ENCODE measurements at regions not wholly inside any gene's neighbourhood (a gene's known extent, or its start where the extent isn't known, plus 50 kb on each side); places are given as distances from the start of the nearest gene placed in this dataset.
"Not testable (repeated sequence)": the region's sequence is repeated elsewhere in the genome, so short reads cannot be mapped to it uniquely, and the experiment has no call there.

- peak overlapping the region; percentile 39 for H3K27ac Mint-ChIP-seq (ENCODE audit: unreplicated experiment)
- no peak for DNase-seq (ENCODE audit: extremely low spot score, unreplicated experiment)
- no peaks in the 10 kb centered on the region for H3K36me3 Mint-ChIP-seq (ENCODE audit: unreplicated experiment)
- H3K9me3 Mint-ChIP-seq (ENCODE audit: unreplicated experiment) = no peaks in the 10 kb centered on the region
- no peak for TF ChIP-seq CTCF (IDR thresholded peaks at IDR 0.05)
- no peak overlapping the region for H3K4me3 Mint-ChIP-seq (ENCODE audit: unreplicated experiment)
- H3K4me1 Mint-ChIP-seq (ENCODE audit: unreplicated experiment) = peaks cover 31% of the 10 kb centered on the region
- H3K27me3 Mint-ChIP-seq (ENCODE audit: unreplicated experiment) = no peaks in the 10 kb centered on the region
Measured at GRCh38 chr6:84635081-84635761, 129.2 kb downstream of the TBX18 start.

DNA sequence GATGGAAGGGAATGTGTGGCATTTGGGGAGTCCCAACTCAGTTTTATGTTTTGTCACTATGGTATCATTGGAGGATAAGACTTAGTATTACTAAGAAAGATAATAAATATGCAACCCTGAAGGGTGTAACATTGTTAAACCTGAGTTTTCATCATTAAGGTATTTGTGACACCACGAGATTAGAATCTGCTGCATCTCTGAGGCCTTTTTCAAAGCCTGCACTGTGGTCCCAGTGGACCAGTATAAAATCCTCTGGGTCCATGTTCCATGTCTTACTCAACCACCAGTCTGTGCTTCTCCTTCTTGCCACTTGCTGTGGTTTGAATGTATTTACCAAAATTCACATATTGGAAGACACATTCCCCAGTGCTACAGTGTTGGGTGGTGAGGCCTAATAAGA is 130.6 kb downstream of the TBX18 start:
- Mint-ChIP-seq H3K27me3 (ENCODE audit: unreplicated experiment) (no peaks in the 10 kb centered on the region), H3K4me3 (ENCODE audit: unreplicated experiment) (no peak overlapping the region), H3K9me3 (ENCODE audit: unreplicated experiment) (no peaks in the 10 kb centered on the region), H3K4me1 (ENCODE audit: unreplicated experiment) (peaks cover 22% of the 10 kb centered on the region), H3K27ac (ENCODE audit: unreplicated experiment) (no peak overlapping the region), H3K36me3 (ENCODE audit: unreplicated experiment) (no peaks in the 10 kb centered on the region)
- TF ChIP-seq CTCF (IDR thresholded peaks at IDR 0.05) = no peak
- DNase-seq (ENCODE audit: extremely low spot score, unreplicated experiment) = no peak

GRCh38 chr6:84626527-84626926 is 137.9 kb downstream of the TBX18 start:
- peaks cover 16% of the 10 kb centered on the region for H3K4me1 Mint-ChIP-seq (ENCODE audit: unreplicated experiment)
- H3K4me3 Mint-ChIP-seq (ENCODE audit: unreplicated experiment); H3K27me3 Mint-ChIP-seq (ENCODE audit: unreplicated experiment): not testable (repeated sequence)

GRCh38 chr6:84625506-84625905 is 138.9 kb downstream of the TBX18 start:
- H3K27ac Mint-ChIP-seq (ENCODE audit: unreplicated experiment) = no peak overlapping the region
- H3K36me3 Mint-ChIP-seq (ENCODE audit: unreplicated experiment) = no peaks in the 10 kb centered on the region
- no peak overlapping the region for H3K4me3 Mint-ChIP-seq (ENCODE audit: unreplicated experiment)
- DNase-seq (ENCODE audit: extremely low spot score, unreplicated experiment) = no peak
- no peak for TF ChIP-seq CTCF (IDR thresholded peaks at IDR 0.05)
- H3K4me1 Mint-ChIP-seq (ENCODE audit: unreplicated experiment) = peaks cover 16% of the 10 kb centered on the region
- no peaks in the 10 kb centered on the region for H3K27me3 Mint-ChIP-seq (ENCODE audit: unreplicated experiment)
- peaks cover 18% of the 10 kb centered on the region for H3K9me3 Mint-ChIP-seq (ENCODE audit: unreplicated experiment)

More at GRCh38 chr6:84626527-84626926, 137.9 kb downstream of the TBX18 start:
- peaks cover 12% of the 10 kb centered on the region for H3K9me3 Mint-ChIP-seq (ENCODE audit: unreplicated experiment)
- DNase-seq (ENCODE audit: extremely low spot score, unreplicated experiment); H3K36me3 Mint-ChIP-seq (ENCODE audit: unreplicated experiment); H3K27ac Mint-ChIP-seq (ENCODE audit: unreplicated experiment): not testable (repeated sequence)

DNA sequence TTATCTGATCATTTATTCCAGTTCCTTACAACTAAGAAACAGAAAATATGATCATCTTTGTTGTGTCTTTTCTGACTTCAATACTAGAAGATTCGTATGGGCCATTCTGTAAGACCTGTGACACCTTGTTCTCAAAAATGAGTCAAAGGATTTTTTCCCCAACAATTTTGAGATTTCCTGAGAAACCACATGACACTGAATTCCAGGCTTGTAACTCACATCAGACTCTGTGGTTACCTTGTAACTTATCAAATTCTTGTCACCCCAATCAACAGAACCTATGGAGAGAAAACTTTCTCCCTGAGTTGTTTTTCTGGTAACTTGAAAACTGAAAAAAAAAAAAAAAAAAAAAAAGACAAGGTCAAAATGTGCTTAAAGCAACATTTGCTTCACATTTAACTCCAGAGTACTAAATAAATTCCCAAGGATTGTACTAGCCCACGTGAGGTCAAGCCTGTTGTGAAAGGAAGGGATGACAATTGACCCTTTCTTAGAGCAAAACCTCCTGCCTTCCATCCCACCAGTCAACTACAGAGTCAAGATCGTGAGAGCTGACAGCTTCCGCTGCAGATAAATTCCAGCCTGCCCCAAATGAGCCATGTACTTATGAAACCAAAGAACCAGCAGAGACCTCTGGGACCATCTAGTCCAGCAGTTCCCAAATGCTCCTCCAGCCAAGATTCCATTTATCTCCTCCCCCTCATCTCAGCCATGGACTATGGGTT is 140.3 kb downstream of the TBX18 start:
- Mint-ChIP-seq H3K27me3 (ENCODE audit: unreplicated experiment) (no peaks in the 10 kb centered on the region), H3K4me3 (ENCODE audit: unreplicated experiment) (no peak overlapping the region), H3K4me1 (ENCODE audit: unreplicated experiment) (peaks cover 16% of the 10 kb centered on the region), H3K27ac (ENCODE audit: unreplicated experiment) (peak overlapping the region; percentile 19), H3K9me3 (ENCODE audit: unreplicated experiment) (peaks cover 18% of the 10 kb centered on the region), H3K36me3 (ENCODE audit: unreplicated experiment) (no peaks in the 10 kb centered on the region)
- TF ChIP-seq CTCF (IDR thresholded peaks at IDR 0.05) = no peak
- DNase-seq (ENCODE audit: extremely low spot score, unreplicated experiment) = no peak

Data from osteocyte (in vitro differentiated cells).